ENCODE measurements at regions not wholly inside any gene's neighbourhood (a gene's known extent, or its start where the extent isn't known, plus 50 kb on each side); places are given as distances from the start of the nearest gene placed in this dataset.

- WGBS, 2 donors: 72 to 80% methylated on average over 9 of the region's 9 CpGs
- intact Hi-C loops (cut with DNase I): no loop called here
- no peak overlapping the region for H3K4me3 ChIP-seq
- no peak for TF ChIP-seq CTCF (IDR thresholded peaks at IDR 0.05)
- TF ChIP-seq EP300 (IDR thresholded peaks at IDR 0.05): no peak
- TF ChIP-seq POLR2A (IDR thresholded peaks at IDR 0.05): no peak
- TF ChIP-seq POLR2AphosphoS5 (IDR thresholded peaks at IDR 0.05): no peak
- H3K9me3 ChIP-seq: peaks cover 0 to 2% (median under 1%) of the 10 kb centered on the region in 4 donors
- peaks cover 0 to 12% (median 0%) of the 10 kb centered on the region in 3 donors for H3K27me3 ChIP-seq
- no peaks in the 10 kb centered on the region for H3K36me3 ChIP-seq
- DNase-seq: peak; percentile 1
- H3K27ac ChIP-seq: no peak overlapping the region
- no peaks in the 10 kb centered on the region for H3K4me1 ChIP-seq
Measured at GRCh38 chr11:116535994-116536393, 236.8 kb downstream of the BUD13 start.

- no peaks in the 10 kb centered on the region for H3K36me3 ChIP-seq
- no peak for TF ChIP-seq EP300 (IDR thresholded peaks at IDR 0.05)
- no peak for TF ChIP-seq POLR2AphosphoS5 (IDR thresholded peaks at IDR 0.05)
- TF ChIP-seq CTCF (IDR thresholded peaks at IDR 0.05): no peak
- TF ChIP-seq POLR2A (IDR thresholded peaks at IDR 0.05): no peak
- H3K27me3 ChIP-seq: peaks cover 0 to 17% (median 0%) of the 10 kb centered on the region in 3 donors
- no peak overlapping the region for H3K27ac ChIP-seq
- peaks cover 0 to 6% (median 1%) of the 10 kb centered on the region in 4 donors for H3K9me3 ChIP-seq
- peak; percentile 38 for DNase-seq
- no peak overlapping the region for H3K4me3 ChIP-seq
- 85 to 89% methylated on average over 9 of the region's 9 CpGs for WGBS, 2 donors
- H3K4me1 ChIP-seq: no peaks in the 10 kb centered on the region
- intact Hi-C loops (cut with DNase I): no loop called here
Measured at GRCh38 chr11:116535120-116535519, 237.7 kb downstream of the BUD13 start.

- H3K27ac ChIP-seq: no peak overlapping the region
- peak; percentile 24 for DNase-seq
Measured at GRCh38 chr11:116534270-116534975, 238.4 kb downstream of the BUD13 start.

GRCh38 chr11:116533186-116533825, 239.5 kb downstream of the BUD13 start:
- TF ChIP-seq POLR2A (IDR thresholded peaks at IDR 0.05) (no peak), EP300 (IDR thresholded peaks at IDR 0.05) (no peak), CTCF (IDR thresholded peaks at IDR 0.05) (no peak), POLR2AphosphoS5 (IDR thresholded peaks at IDR 0.05) (no peak)
- intact Hi-C loops (cut with DNase I): no loop called here

More at GRCh38 chr11:116534270-116534975, 238.4 kb downstream of the BUD13 start:
- Histone ChIP-seq H3K9me3 (peaks cover 0 to 6% (median 1%) of the 10 kb centered on the region in 4 donors), H3K27me3 (peaks cover 0 to 17% (median 0%) of the 10 kb centered on the region in 3 donors), H3K4me1 (no peaks in the 10 kb centered on the region), H3K36me3 (no peaks in the 10 kb centered on the region), H3K4me3 (no peak overlapping the region)
- TF ChIP-seq CTCF (IDR thresholded peaks at IDR 0.05) (no peak), EP300 (IDR thresholded peaks at IDR 0.05) (no peak), POLR2A (IDR thresholded peaks at IDR 0.05) (no peak), POLR2AphosphoS5 (IDR thresholded peaks at IDR 0.05) (no peak)
- 18 to 44% methylated on average over 14 of the region's 14 CpGs for WGBS, 2 donors
- intact Hi-C loops (cut with DNase I): no loop called here

More at GRCh38 chr11:116533186-116533825, 239.5 kb downstream of the BUD13 start:
- Histone ChIP-seq H3K4me1 (no peaks in the 10 kb centered on the region), H3K36me3 (no peaks in the 10 kb centered on the region), H3K4me3 (no peak overlapping the region), H3K9me3 (peaks cover 0 to 6% (median 0%) of the 10 kb centered on the region in 4 donors), H3K27me3 (peaks cover 0 to 17% (median 0%) of the 10 kb centered on the region in 3 donors), H3K27ac (no peak overlapping the region)
- peak; percentile 37 for DNase-seq
- 56% methylated on average over 11 of the region's 11 CpGs for WGBS, 2 donors
